GM10248 (cell line): ENCODE measurements at regions not wholly inside any gene's neighbourhood (a gene's known extent, or its start where the extent isn't known, plus 50 kb on each side); places are given as distances from the start of the nearest gene placed in this dataset.
"Not testable (repeated sequence)": the region's sequence is repeated elsewhere in the genome, so short reads cannot be mapped to it uniquely, and the experiment has no call there.

Experiments
- CTCF ChIA-PET: fragments of 300-600 bp; sonication (Branson Sonifier 250); formaldehyde crosslinking; extraction: SDS; loops from one replicate; lab custom pipeline; 2021; ENCODE audit warnings: antibody characterized with exemption; lab: Yijun Ruan, JAX
- POLR2A ChIA-PET: fragments of 350-650 bp; sonication (Branson Sonifier 250); formaldehyde crosslinking; extraction: SDS; loops from one replicate; lab custom pipeline; 2020; ENCODE audit warnings: antibody characterized with exemption; lab: Yijun Ruan, JAX
- DNase-seq: peaks from one replicate; pipeline ENCODE4 v3.0.0; 2012; ENCODE audit errors: extremely low spot score
- TF ChIP-seq, protein P1 (sequence below): IDR thresholded peaks from 2 replicates; pipeline ENCODE4 v1.5.1; 2012; ENCODE audit warnings: mild to moderate bottlenecking, low read depth; ENCODE audit errors: extremely low read depth, missing control alignments, control extremely low read depth

DNA sequence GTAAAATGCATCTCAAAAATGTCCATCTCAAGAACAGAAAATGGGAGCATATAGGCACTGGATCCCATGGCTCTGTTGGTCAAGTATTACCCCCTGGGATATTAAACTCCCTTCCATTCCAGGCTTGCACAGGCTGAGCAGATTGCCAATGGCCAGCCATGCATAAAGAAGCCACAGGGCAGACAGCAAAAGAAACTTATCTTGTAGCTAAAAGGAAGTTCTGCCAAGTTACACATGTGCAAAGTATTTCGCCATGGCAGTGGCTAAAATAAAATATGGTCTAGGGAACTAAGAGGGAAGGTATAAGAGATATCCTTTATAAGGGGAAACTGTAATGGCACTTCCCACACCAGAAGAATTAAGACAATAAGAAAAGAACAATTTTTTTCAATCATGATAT is 415.6 kb upstream of the BTBD3 start:
- ChIA-PET POLR2A (no interaction called here), CTCF (no interaction called here)
- TF ChIP-seq, protein P1, sequence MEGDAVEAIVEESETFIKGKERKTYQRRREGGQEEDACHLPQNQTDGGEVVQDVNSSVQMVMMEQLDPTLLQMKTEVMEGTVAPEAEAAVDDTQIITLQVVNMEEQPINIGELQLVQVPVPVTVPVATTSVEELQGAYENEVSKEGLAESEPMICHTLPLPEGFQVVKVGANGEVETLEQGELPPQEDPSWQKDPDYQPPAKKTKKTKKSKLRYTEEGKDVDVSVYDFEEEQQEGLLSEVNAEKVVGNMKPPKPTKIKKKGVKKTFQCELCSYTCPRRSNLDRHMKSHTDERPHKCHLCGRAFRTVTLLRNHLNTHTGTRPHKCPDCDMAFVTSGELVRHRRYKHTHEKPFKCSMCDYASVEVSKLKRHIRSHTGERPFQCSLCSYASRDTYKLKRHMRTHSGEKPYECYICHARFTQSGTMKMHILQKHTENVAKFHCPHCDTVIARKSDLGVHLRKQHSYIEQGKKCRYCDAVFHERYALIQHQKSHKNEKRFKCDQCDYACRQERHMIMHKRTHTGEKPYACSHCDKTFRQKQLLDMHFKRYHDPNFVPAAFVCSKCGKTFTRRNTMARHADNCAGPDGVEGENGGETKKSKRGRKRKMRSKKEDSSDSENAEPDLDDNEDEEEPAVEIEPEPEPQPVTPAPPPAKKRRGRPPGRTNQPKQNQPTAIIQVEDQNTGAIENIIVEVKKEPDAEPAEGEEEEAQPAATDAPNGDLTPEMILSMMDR, result no peak
- no peak for DNase-seq

DNA sequence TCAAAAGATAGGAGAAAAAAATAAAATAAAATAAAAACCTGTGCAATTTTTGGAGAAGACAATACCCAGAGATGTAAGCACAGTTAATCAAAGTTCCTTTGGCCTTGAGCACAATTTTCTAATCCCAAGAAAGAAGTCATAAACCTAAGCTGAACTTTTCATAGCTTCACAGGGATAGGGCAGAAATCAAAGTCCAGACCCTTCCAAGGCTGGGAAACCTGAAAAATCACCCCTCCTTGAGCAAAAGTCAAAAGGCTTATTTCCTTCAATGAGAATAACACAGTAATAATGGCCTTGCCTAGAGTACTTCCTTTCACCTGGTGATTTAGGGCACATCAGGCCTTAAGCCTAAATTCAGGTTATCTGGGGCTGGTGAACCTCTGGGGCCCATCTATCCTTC is 415.0 kb upstream of the BTBD3 start:
- ChIA-PET CTCF (no interaction called here), POLR2A (no interaction called here)

GRCh38 chr20:11509776-11510175 is 407.9 kb upstream of the BTBD3 start:
- no peak for DNase-seq
- POLR2A ChIA-PET, result no interaction called here
- TF ChIP-seq, protein P1, result no peak
- CTCF ChIA-PET, result no interaction called here

More for the DNA sequence above, 415.0 kb upstream of the BTBD3 start:
- TF ChIP-seq, protein P1, result no peak
- no peak for DNase-seq

DNA sequence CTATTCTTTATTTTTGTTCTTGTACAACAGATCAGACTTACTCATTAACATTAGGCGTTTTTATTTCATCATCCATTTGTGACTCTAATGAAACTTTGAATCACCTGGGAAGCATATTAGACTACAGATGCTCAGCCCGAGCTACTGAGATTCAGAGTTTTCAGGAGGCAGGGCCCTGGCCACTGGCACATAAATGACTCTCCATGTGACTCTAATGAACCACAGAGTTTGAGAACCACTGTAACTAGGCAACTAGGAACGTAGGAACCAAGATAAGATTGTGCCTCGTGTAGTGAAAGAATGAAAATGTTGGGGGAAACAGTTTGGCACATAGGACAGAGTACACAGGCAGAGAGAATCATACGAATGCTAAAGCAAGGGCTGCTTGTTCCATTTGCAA is 405.9 kb upstream of the BTBD3 start:
- TF ChIP-seq, protein P1, result no peak
- ChIA-PET POLR2A (no interaction called here), CTCF (interaction anchor here (0.9 kb wide), 1 partner anchor 32 kb away, joined by 3 read pairs; no protein-coding TSS in a partner anchor)
- no peak for DNase-seq

GRCh38 chr20:11513241-11513745 is 404.4 kb upstream of the BTBD3 start:
- CTCF ChIA-PET, DNase-seq, POLR2A ChIA-PET: not testable (repeated sequence)

- TF ChIP-seq, protein P1, result no peak
- DNase-seq, result no peak
- POLR2A ChIA-PET, result no interaction called here
- CTCF ChIA-PET, result no interaction called here
Measured at GRCh38 chr20:11516448-11516847, 401.2 kb upstream of the BTBD3 start.

GRCh38 chr20:11520596-11520995 is 397.1 kb upstream of the BTBD3 start:
- no peak for DNase-seq
- TF ChIP-seq, protein P1, result no peak
- ChIA-PET CTCF (no interaction called here), POLR2A (no interaction called here)
